HG03457 (cell line): ENCODE measurements at regions not wholly inside any gene's neighbourhood (a gene's known extent, or its start where the extent isn't known, plus 50 kb on each side); places are given as distances from the start of the nearest gene placed in this dataset.

Experiments
- ATAC-seq: cut with Tn5 transposase; IDR thresholded peaks from one replicate; pipeline ENCODE4 v1.9.1; 2021; ENCODE audit warnings: moderate number of reproducible peaks; ENCODE audit not compliant: unreplicated experiment

DNA sequence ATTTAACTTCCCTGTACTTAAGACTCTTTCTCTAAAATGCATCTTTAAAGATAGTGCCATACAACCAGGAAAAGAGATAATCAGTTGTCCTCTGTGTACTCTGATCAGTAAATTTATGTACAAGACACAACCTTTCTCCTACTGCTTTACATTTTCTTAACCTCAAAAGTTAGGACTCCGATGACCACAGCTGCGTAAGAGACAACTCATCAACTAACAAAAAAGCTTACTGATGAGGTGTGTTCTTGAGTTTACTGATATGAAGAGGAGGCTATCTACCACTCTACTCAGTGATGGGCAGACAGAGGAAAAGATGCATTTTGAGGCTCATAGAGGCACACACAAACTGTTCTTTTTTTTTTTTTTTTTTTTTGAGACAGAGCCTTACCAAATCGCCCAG, 71.4 kb upstream of the HIF1A start:
- ATAC-seq = no peak

DNA sequence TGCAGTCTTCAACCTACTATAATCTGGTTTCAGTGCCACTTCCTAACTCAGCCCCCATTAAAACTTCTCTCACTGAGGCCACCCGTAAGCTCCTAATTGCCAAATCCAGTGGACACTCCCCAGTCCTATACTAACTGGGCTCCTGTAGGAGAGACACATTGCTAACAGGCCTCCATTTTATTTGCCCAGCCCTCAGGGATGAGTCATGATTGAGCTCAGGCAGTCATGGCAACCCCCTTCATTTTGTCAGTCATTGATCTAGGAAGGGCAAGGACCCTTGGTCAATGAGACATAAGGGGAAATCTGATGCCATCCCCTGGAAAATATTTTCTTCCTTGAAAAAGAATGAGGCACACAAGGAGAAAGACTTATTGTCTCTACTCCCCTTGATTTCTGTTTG, 70.1 kb upstream of the HIF1A start:
- ATAC-seq = no peak

DNA sequence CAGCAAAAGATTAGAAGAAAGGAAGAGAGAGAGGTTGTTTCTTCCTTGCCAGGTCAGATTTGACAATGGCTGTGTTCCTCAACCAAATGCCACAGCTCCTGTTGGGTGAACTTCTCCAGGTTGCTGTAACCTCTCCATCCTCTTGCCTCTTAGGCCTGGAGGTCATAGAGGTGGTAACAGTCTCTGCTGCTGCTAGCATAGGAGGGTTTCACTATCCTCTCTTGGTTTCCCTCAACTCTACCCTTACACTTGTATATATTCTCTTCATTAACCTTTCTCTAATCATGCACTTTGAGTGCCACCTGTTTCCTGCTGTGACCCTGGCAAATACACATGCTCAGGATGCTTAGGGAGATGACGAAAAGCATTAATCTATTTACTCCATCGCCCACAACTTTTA, 67.7 kb upstream of the HIF1A start:
- no peak for ATAC-seq

DNA sequence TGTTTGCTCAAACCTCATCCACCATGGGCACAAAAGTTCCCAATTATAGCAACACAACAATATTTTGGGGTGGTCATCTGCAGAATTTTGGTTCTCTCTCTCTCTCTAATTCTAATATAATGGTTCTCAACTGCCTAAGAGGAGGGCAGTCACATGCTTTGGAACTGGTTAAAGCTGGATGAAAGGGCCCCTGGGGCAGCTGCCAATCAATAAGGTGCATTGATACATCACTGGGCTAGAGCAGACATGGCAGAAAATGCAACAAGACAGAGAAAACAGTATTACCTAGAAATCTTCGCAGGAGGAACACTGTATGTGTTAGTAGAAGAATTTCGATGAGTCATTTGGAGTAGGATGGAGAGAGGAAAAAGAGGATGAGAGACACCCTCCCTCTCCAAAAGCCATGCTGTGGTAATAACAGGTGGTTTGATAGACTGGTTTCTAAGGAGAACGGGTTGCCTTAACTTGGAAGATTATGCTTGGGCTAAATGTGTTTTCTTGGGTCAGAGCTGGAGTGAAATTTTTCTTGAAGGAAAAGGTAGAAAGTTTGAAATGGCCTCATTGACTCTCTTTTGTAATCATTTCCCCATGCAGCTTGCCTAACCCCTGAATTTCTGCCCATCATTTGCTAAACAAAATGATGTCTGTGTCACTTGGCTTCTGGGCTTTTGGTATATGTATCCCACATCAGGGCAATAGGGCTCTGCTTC, 67.1 kb upstream of the HIF1A start:
- no peak for ATAC-seq

DNA sequence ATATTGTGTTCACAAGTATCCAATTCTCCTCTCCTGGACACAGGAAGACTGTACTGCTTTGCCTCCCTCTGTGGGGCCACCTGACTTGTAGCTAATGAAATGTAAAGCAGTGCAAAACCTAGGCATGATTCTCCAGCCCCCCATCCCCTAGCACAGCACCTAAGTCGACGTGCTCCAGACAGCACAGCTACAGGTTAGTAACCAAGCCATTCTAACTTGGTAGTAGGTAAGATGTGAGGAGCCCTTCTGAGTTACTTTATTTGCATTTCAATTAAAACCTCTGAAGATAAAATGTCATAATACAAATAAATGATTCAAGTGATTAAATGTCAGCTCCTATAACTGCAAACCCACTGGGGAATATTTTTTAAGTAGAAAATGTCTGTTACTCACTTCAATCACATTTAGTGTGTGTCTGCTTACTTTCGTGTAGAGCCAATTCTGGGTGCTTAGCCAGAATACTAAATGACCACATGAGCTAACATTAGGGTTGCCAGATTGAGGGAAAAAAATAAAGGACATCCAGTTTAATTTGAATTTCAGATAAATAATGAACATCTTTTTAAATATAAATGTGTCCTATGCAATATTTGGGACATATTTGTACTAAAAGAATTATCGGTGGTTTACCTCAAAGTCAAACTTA, 64.8 kb upstream of the HIF1A start:
- no peak for ATAC-seq

DNA sequence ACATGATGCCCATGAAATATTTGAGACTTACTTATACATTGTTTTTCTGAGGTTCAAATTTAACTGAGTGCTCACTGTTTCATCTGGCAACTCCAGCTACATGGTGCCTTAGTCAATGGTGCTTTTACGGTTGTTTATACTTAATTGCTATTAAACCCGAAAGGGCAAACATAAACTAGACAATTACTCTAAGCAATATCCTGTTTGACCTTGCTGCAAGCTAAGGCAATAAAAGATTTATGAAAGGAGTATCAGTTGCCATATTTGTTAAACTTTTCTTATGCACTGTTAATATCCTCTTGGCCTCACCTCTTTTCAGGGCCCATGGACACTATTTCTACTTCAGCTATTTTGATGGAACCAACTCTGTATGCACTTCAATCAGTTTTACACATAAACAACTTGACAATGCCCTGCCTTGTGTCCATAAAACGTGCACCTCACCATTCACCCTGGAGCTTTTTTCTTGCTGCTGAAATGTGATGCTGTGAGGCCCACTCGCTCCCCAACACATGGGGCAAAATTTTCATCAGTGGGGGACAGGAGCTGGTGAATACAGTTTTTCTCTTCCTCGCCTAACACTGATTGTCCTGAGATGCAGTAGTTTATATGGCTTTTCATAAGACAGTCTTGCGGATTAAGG, 64.1 kb upstream of the HIF1A start:
- no peak for ATAC-seq

DNA sequence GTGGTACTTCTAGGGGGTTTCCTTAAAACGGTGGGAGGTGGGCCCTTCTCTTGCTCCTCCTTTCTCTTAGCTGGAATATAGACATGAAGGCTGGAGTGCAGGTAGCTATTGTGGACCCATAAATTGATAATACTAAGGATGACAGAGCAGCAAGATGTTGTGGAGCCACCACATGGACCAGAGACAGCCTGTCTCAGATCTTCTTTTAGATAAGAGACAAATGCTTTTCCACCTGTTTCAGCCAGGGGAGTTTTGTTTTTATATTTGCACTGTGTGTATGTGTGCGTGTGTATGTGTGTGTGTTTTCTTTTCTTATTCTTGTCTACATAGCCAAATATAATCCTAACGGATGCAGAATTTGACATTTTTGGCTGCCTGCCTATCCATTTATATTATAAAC, 62.9 kb upstream of the HIF1A start:
- ATAC-seq = no peak

DNA sequence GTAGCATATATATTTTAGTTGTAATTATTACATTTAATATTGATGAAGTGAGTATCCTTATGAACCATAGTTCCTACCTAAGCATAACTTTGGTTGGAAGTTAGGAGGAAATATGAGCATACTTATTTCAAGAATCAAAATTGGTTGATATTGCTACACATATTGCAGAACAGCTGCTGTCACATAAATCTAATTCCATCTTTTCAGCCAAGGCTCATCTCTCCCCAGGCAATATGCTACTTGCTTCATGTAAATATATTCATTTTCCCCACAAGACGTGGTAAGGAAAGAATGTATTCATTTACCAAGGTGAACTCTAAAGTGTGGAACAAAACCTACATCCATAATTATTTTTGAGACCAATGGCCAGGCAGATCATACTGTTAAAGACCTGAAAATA, 62.5 kb upstream of the HIF1A start:
- ATAC-seq = no peak

DNA sequence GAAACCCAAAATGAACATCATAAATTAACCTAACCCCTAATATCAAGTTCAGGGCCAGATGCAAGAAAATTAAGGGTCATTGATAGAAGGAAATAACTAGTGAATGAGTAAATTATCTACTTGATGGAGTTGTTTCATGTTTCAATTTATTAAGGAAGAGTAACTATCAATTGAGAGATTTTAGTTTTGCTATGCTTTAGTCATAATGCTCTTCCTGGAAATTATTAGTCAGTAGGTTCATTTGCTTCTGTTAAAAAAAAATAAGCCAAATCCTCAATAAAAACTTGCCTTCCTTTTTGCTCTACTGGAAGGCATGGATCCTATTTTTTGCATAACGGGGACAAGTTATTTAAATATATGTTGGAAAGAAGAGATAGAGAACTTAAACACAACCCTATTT, 59.0 kb upstream of the HIF1A start:
- no peak for ATAC-seq

DNA sequence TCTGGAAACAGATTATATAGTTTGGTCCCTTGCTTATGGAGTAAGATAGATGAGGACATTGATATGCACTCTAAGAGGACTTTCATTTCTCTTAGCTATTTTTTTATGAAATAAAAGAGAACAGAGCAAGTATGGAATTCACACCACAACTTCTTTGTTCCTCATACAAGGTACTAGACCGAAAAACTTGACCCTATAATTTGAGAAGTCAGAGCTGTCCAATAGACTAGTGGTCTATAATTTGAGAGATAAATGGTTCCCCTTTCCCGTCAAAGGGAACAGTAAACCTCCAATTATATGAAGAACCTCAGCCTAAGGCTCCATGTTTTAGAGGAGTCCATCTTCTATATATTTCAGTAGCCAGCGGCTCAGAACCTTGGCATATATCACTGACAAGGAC, 58.5 kb upstream of the HIF1A start:
- no peak for ATAC-seq

DNA sequence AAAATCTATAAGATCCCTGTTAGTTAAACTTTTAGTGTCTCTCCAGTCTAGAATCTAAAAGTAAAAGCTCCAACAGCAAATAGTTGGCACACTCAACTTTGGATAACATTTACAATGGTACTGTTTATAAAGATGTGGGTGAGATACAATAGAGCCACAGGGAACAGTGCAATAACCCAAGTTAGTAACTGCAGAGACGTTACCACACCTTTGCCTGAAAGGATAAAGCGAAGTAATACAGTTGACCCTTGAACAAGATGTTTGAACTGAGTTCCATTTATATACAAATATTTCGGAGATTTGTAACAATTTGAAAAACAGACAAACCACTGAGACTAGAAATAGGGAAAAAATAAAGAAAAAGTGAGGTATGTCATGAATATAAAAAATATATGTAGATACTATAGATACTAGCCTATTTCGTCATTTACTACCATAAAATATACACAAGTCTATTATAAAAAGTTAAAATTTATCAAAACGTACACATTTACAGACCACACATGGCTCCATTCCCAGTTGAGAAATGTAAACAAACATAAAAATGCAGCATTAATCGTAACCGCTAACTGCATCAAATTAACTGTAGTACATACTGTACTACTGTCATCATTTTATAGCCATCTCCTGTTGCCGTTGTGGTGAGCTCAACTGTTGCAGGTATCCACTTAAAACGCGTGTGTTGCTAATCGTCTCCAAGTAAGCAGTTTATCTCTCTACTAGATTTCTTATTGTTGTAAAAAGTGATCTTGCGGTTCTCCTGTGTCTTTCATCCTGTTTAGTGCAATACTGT, 56.5 kb upstream of the HIF1A start:
- ATAC-seq = no peak

DNA sequence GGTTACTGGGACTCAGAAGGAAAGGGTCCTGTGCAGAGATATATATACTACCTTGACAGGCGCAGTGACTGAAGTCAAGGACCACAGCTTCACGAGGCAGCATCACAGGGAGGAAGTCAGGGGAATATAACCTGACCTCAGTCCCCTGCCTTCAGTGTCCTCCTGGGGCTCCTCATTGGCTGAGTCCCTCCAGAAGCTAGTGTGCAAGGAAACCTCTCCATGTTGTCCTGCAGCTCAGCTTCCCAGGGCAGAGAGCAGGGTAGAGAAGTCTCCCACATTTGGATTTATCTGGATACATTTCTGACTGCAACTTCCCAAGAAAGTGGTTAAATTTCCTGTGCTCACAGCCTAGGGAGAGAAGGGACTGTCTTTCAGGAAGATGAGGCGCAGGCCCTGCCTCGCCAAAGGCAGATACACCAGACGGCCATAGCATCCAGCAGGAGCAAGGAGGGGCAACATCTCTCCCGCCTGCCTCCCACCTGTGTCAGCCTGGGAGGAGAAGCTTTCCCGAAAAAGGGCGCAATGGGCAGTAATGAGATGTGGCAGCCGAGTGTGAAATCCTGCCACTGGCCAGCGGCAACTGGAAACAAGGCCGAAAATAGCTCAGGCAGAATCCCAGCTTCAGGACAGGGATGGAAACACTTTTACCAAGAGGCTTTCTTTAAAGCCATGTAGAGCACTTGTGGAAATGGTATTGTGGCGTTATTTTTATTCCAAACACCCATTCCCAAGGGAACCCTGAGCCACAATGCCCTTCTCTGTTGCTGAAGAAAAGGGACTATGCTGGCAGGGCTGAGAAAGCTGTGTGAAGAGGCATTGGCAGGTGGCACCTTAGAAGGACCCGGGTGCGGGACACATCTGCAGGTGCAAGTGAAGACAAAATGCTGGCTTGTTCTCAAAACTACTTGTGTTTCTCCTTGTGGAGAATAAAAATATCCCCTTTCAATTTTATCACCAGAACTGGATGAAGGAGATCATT, 54.9 kb upstream of the HIF1A start:
- no peak for ATAC-seq

DNA sequence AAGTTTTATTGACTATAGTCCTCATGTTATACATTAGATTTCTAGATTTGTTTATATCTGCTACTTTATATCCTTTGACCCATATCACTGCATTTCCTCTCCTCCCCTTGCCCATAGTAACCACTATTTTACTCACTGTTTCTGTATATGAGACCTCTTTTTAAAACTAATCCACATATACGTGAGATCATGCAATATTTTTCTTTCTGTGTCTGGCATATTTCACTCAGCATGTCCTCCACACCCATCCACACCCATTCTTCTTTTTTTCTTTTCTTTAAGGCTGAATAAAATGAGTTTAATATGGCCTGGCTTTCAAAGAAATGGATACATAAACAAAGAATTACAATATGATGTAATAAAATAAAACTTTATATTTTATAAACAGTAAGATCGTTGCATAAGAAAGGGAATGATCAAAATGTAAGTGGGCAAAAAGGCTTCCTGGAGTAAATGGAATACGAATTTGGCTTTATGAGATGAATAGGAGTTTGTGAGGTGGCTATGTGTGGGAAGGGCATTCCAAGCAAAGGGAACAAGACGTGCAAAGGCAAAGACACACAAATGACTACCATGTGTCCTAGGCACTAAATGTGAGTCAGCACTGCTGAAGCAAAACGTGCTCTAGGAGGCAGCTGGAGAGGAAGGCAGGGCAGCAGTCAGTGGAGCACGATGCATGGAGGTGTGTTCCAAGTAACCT, 53.2 kb upstream of the HIF1A start:
- ATAC-seq = no peak

DNA sequence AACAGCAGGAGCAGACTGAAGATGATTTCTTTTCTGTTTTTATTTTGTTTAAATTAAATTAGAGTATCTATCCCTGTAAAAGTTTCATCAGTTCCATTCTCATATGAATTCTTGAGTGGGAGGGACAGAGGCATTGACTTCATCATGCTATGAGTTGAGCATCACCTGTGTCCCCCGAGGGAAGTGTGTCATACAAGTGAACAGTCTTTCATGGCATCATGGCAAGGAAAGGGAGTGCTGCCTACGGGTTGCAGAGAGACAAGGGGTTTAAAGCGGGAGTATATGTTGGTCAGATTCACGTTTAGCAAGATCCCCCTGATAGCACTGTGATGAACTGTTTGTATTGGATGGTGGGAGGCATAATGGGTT, 52.7 kb upstream of the HIF1A start:
- no peak for ATAC-seq

DNA sequence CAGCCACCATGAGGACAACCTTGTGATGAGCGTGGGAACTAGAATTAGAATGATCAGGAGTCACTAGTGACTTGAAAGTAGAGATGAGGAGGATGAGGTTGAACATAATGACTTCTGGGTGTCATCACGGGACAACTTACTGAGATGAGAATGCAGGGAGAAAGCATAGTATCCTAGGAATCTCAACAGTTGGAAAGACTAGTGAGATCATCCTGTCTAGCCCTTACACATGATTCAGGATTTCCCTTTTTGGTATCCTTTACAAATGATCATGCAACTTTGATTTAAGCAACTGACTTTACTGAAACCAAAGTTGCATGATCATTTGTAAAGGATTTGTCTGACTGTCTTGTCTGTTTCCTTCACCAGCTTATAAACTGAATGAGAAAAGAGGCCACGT, 51.8 kb upstream of the HIF1A start:
- ATAC-seq = no peak

DNA sequence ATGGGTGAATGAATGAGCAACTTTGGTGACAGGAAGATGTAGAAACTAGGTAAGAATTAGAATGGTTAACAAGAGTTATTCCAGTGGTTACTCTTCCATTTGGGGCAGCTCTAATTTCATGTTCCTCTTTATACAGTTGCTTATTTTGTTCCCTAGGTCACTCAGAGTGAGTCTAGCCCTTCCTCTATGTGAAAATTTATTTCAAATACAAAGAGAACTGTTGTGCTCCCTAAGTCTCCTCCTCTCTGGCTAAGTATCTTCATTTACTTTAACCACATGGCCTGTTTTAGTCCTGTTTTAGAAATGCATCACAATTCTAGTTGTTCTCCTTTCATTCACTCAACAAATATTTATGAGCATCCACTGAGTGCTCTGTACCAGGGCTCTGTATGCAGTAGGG, 51.1 kb upstream of the HIF1A start:
- ATAC-seq = no peak

DNA sequence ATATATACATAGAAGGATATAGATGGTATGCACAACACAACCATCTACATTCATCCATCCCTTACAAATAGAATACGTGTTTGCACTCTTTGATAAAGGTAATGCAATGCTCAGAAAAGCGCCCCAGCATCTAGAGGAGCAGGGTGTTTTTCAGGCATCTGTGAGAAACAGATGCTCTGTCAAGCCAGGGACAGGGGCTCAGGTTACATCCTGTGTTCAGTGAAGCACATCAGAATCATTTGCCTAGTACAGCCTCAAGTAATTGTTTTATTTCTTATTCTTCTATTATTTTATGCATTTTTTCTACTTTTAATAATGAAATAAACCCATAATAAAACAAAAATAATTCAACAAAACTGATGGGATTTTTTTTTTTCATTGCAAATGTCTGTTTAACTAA, 50.5 kb upstream of the HIF1A start:
- no peak for ATAC-seq

DNA sequence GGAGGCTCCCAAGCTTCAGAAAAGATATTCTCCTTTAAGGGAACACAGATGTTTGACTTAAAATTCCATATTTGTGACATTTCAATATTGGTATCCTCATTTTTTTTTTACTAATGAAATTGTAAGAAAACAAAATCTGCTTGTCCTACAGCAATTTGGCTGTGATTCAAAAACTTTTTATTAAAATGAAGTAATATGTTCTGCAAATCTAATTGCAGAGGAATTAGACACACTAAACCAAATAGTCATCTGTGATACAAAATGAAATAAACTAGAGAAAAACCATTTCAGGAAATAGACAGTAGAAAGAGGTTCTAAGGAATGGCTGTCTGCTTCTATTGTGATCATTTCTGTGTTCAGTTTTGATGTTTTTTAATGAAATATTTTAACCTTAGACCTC, 50.1 kb upstream of the HIF1A start:
- ATAC-seq = no peak
